ENCODE measurements at regions not wholly inside any gene's neighbourhood (a gene's known extent, or its start where the extent isn't known, plus 50 kb on each side); places are given as distances from the start of the nearest gene placed in this dataset.

DNA sequence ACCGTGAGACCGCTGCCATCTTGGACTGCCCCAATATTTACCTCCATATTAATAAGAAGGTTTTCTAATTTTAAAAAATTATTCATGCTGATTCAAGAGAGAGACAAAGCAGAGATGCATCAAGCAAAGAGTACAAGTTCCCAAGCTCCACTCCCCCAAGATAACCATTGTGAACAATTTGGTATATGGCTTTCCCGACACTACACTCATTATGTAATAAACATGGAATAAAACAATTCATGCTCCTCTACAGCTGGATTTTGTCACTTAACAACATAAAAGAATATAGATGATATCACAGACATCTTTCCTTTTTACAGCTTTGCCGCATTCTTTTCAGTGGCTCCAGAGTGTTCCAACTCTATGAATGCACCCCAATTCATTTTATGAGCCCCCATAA lies 307.6 kb downstream of the FGFR2 start:
- no peak for DNase-seq (ENCODE audit: low read depth)
- TF ChIP-seq, protein P1, sequence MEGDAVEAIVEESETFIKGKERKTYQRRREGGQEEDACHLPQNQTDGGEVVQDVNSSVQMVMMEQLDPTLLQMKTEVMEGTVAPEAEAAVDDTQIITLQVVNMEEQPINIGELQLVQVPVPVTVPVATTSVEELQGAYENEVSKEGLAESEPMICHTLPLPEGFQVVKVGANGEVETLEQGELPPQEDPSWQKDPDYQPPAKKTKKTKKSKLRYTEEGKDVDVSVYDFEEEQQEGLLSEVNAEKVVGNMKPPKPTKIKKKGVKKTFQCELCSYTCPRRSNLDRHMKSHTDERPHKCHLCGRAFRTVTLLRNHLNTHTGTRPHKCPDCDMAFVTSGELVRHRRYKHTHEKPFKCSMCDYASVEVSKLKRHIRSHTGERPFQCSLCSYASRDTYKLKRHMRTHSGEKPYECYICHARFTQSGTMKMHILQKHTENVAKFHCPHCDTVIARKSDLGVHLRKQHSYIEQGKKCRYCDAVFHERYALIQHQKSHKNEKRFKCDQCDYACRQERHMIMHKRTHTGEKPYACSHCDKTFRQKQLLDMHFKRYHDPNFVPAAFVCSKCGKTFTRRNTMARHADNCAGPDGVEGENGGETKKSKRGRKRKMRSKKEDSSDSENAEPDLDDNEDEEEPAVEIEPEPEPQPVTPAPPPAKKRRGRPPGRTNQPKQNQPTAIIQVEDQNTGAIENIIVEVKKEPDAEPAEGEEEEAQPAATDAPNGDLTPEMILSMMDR (conservative IDR thresholded peaks at IDR 0.05; ENCODE audit: low read length) = no peak
- no peak overlapping the region for H3K4me3 ChIP-seq (ENCODE audit: low read length)

DNA sequence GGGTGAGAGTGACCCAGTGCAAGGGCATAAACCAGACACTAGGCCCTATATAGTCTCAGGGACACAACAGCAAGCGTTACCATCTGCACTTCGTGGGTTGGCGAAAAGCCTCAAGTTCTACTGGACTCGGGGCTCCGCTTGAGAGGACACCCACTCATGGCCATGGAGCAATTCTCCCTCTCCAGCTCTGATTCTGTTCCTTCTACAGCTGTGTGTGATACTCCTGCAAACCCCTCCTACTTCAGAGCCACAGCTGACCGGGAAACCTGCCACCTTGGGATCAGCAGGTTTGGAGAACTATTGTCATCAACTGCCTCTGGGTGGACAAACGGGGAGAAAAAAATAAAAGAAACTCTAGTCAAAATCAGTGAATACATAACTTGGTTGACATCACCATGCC lies 306.9 kb downstream of the FGFR2 start:
- TF ChIP-seq, protein P1 (conservative IDR thresholded peaks at IDR 0.05; ENCODE audit: low read length) = no peak
- no peak for DNase-seq (ENCODE audit: low read depth)
- H3K4me3 ChIP-seq (ENCODE audit: low read length) = no peak overlapping the region

DNA sequence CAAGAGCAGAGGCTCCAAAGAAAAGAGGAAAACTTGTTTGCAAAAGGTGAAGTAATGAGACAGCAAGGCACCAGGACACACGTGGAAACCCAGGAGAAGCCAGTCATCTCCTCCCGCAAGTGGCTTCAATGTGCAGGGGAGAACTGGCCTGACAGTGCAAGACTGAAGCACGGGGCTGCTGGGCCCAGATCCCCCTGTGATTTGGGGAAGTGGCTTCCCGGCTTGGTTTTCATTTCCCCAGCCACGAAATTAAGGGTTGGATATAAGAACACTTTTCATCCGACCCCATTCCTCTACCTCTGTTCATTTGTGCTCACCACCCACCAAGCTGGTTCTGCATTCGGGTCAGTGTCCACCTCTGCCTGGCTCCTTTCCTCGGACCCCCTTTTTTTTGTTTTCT lies 306.4 kb downstream of the FGFR2 start:
- TF ChIP-seq, protein P1 (conservative IDR thresholded peaks at IDR 0.05; ENCODE audit: low read length) = no peak
- no peak for DNase-seq (ENCODE audit: low read depth)
- H3K4me3 ChIP-seq (ENCODE audit: low read length) = no peak overlapping the region

DNA sequence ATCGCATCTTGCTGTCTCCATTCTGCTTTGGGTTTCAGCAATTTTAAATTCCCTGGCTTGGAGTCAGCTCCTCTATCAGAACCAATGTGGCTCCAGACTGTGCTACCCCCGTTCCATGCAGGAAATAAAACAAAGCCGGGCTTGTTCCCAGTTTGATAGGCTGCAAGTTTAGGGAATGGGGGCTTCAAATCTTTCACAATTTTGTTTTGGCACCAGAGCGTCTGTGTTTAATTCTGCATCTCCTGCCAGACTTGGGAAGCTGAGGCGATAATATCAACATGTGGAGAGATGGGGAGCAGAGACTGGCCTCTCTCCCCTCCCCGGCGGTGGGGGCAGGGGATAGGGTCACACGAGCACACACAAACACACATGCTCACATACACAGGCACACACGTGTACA lies 305.9 kb downstream of the FGFR2 start:
- DNase-seq (ENCODE audit: low read depth) = no peak
- H3K4me3 ChIP-seq (ENCODE audit: low read length) = no peak overlapping the region
- TF ChIP-seq, protein P1 (conservative IDR thresholded peaks at IDR 0.05; ENCODE audit: low read length) = no peak

DNA sequence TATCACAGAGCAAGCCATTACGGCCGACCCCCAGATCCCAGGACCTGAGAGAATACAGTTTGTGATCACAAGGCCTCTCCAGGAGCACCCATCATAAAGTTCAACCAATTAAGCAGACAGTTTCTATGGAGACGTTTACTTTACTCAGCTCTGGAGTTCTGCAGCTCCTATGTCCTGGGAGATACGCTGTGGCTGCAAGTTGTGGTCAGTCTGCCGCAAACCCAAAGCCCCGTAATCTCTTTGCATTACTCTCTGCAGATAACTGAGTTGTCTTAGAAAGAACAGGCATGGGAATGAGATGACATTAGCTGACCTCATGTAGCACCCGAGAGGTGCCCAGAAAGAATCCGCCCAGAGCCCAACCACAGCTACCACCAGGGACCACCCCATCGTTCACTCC lies 305.1 kb downstream of the FGFR2 start:
- TF ChIP-seq, protein P1 (conservative IDR thresholded peaks at IDR 0.05; ENCODE audit: low read length) = no peak
- DNase-seq (ENCODE audit: low read depth) = no peak
- no peak overlapping the region for H3K4me3 ChIP-seq (ENCODE audit: low read length)

DNA sequence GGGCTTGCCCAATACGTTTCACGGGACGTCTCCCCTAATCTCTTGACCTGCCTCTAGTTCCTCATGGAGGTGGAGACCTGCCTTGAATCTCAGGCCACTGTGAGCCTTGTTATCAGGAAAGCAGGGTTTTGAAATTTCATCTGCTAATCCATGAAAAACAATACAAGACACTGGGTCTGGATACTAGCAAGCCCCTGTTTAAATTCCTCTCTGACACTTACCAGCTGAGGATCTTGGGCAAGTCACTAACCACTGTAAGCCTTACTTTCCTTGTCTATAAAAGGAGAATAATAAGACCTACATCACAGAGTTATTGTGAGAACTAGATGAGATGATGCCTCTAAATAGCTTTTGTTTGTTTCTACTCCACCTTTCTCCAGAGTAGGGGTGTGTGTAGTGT lies 303.6 kb downstream of the FGFR2 start:
- no peak overlapping the region for H3K4me3 ChIP-seq (ENCODE audit: low read length)
- no peak for DNase-seq (ENCODE audit: low read depth)
- TF ChIP-seq, protein P1 (conservative IDR thresholded peaks at IDR 0.05; ENCODE audit: low read length) = no peak

DNA sequence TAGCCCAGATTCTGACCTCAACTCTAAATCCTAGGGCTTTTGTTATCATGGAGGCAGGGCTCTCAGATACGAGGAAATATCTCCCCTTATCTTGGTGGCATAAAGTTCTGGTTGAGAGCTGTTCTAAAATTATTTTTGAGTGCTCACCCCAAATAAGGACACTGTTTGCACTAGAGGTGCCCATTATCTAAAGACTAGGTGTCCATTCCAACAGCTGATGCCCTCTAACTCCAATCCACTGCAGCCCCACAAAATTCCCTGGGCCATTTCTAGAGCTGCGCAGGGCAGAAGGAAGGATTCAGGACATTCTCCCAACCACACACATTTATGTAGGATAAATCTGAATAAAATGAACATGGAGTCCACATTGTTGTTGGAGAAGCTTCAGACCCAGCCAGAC lies 301.9 kb downstream of the FGFR2 start:
- TF ChIP-seq, protein P1 (conservative IDR thresholded peaks at IDR 0.05; ENCODE audit: low read length) = no peak
- DNase-seq (ENCODE audit: low read depth) = no peak
- H3K4me3 ChIP-seq (ENCODE audit: low read length) = no peak overlapping the region

All from AG10803 (cell line).